Keratinocyte (primary cell): ENCODE measurements at regions not wholly inside any gene's neighbourhood (a gene's known extent, or its start where the extent isn't known, plus 50 kb on each side); places are given as distances from the start of the nearest gene placed in this dataset.

Experiments used
- DNase-seq: peaks from one replicate; pipeline ENCODE4 v3.0.0-alpha.2; 2011; ENCODE audit warnings: low read depth, missing footprints, low spot score
- FAIRE-seq: peaks from 2 replicates; lab custom pipeline; 2011; peaks lifted over from hg19 to GRCh38; lab: Jason Lieb, UNC
- H2AFZ ChIP-seq: 2 replicates; pipeline ENCODE4 v1.6.0; 2012; ENCODE audit warnings: low read length, control low read depth, inconsistent platforms; ENCODE audit not compliant: control insufficient read depth
- H3K27ac ChIP-seq: 2 replicates; pipeline ENCODE4 v1.5.1; 2011; ENCODE audit warnings: low read length; ENCODE audit not compliant: control insufficient read depth, insufficient read depth
- H3K27me3 ChIP-seq: 3 replicates; pipeline ENCODE4 v1.6.0; 2011; ENCODE audit warnings: low read length; ENCODE audit not compliant: control insufficient read depth, insufficient read depth; ENCODE audit errors: extremely low read depth
- H3K36me3 ChIP-seq, 2 experiments: 2 replicates in 1 of 2; 3 replicates in 1 of 2; pipeline ENCODE4 v1.5.1; 2011; ENCODE audit warnings: low read length in 2 of 2, mild to moderate bottlenecking in 1 of 2; ENCODE audit not compliant: control insufficient read depth in 2 of 2, insufficient read depth in 2 of 2; ENCODE audit errors: extremely low read depth in 1 of 2
- H3K4me1 ChIP-seq: 3 replicates; pipeline ENCODE4 v1.5.1; 2011; ENCODE audit warnings: low read length; ENCODE audit not compliant: control insufficient read depth, insufficient read depth; ENCODE audit errors: extremely low read depth
- H3K4me2 ChIP-seq: 3 replicates; pipeline ENCODE4 v1.6.0; 2011; ENCODE audit warnings: low read depth, low read length; ENCODE audit not compliant: control insufficient read depth, insufficient read depth; ENCODE audit errors: extremely low read depth
- H3K4me3 ChIP-seq, 3 experiments: fragments of 200-600 bp in 1 of 3; sonication (generic) in 1 of 3; 2 replicates in 2 of 3; 3 replicates in 1 of 3; pipeline ENCODE4 v1.5.1; 2011 to 2016; ENCODE audit warnings: low read length in 3 of 3, mild to moderate bottlenecking in 3 of 3, control low read depth in 2 of 3, inconsistent platforms in 1 of 3, low read depth in 1 of 3, mixed read lengths in 1 of 3, mixed run types in 1 of 3, moderate library complexity in 1 of 3; ENCODE audit not compliant: control insufficient read depth in 2 of 3, insufficient read depth in 2 of 3; ENCODE audit errors: extremely low read depth in 1 of 3
- H3K79me2 ChIP-seq: 2 replicates; pipeline ENCODE4 v1.6.0; 2012; ENCODE audit warnings: low read length; ENCODE audit not compliant: control insufficient read depth, insufficient read depth
- H3K9ac ChIP-seq: 3 replicates; pipeline ENCODE4 v1.6.0; 2011; ENCODE audit warnings: low read length; ENCODE audit not compliant: control insufficient read depth, insufficient read depth; ENCODE audit errors: extremely low read depth
- H3K9me1 ChIP-seq: 3 replicates; pipeline ENCODE4 v1.6.0; 2011; ENCODE audit warnings: low read length; ENCODE audit not compliant: control insufficient read depth, insufficient read depth; ENCODE audit errors: extremely low read depth
- H3K9me3 ChIP-seq: 2 replicates; pipeline ENCODE4 v1.5.1; 2012; ENCODE audit warnings: low read depth, low read length; ENCODE audit not compliant: control insufficient read depth
- H4K20me1 ChIP-seq: 3 replicates; pipeline ENCODE4 v1.6.0; 2011; ENCODE audit warnings: low read length; ENCODE audit not compliant: control insufficient read depth, insufficient read depth; ENCODE audit errors: extremely low read depth
- EZH2 ChIP-seq: IDR thresholded peaks from one replicate; pipeline ENCODE4 v1.6.1; 2012; ENCODE audit warnings: inconsistent platforms, mild to moderate bottlenecking, low read length, moderate library complexity
- dilution Hi-C: fragments of 300-500 bp; cut with MboI; formaldehyde crosslinking; loops from one replicate; pipeline ENCODE4 v1.7.0; 2020; ENCODE audit warnings: low sequenced_read_pairs; ENCODE audit not compliant: extremely low pct_ligation_motif_present
- TF ChIP-seq, protein P1 (sequence below), 3 experiments: IDR thresholded peaks in 1 of 3; conservative IDR thresholded peaks in 1 of 3; optimal IDR thresholded peaks in 1 of 3; 2 replicates in 2 of 3; 3 replicates in 1 of 3; pipeline versions ENCODE3 to v1.5.1; 2011; ENCODE audit warnings: low read length in 3 of 3, mild to moderate bottlenecking in 3 of 3, moderate library complexity in 2 of 3, control low read depth in 1 of 3, inconsistent platforms in 1 of 3; ENCODE audit not compliant: insufficient read depth in 2 of 3; ENCODE audit errors: extremely low read depth in 1 of 3

DNA sequence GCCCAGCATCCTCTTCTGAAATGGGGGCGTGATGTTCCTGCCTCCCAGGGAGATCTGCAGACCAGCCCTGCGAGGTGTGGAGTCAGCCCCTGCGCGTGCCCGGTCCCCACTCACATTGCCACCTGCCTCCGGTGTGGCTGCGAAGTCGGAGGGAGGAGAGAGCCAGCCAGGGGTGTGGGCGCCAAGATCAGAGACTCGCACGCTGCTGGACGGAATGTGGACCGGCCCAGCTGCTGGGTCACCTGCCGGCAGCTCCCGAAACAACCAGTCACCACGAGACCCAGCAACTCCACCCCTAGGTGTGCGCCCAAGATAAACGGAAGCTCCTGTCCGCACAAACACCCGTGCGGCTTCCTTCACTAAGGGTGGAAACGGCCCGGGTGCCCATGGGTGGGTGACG, 51.1 kb upstream of the EGFL7 start:
- TF ChIP-seq EZH2 = no peak
- TF ChIP-seq, protein P1, sequence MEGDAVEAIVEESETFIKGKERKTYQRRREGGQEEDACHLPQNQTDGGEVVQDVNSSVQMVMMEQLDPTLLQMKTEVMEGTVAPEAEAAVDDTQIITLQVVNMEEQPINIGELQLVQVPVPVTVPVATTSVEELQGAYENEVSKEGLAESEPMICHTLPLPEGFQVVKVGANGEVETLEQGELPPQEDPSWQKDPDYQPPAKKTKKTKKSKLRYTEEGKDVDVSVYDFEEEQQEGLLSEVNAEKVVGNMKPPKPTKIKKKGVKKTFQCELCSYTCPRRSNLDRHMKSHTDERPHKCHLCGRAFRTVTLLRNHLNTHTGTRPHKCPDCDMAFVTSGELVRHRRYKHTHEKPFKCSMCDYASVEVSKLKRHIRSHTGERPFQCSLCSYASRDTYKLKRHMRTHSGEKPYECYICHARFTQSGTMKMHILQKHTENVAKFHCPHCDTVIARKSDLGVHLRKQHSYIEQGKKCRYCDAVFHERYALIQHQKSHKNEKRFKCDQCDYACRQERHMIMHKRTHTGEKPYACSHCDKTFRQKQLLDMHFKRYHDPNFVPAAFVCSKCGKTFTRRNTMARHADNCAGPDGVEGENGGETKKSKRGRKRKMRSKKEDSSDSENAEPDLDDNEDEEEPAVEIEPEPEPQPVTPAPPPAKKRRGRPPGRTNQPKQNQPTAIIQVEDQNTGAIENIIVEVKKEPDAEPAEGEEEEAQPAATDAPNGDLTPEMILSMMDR (optimal IDR thresholded peaks at IDR 0.05 in 1 of 3, IDR thresholded peaks at IDR 0.05 in 1 of 3, conservative IDR thresholded peaks at IDR 0.05 in 1 of 3; ENCODE audit: extremely low read depth in 1 of 3, insufficient read depth in 2 of 3, low read length in 3 of 3) = no peak
- dilution Hi-C loops = no loop called here
- H3K36me3 ChIP-seq = no peaks in the 10 kb centered on the region
- H2AFZ ChIP-seq = no peak overlapping the region
- H3K27me3 ChIP-seq = peaks cover 13% of the 10 kb centered on the region
- no peaks in the 10 kb centered on the region for H3K9me1 ChIP-seq
- no peak overlapping the region for H3K4me2 ChIP-seq
- H3K79me2 ChIP-seq = no peaks in the 10 kb centered on the region
- peaks cover 3% of the 10 kb centered on the region for H3K4me1 ChIP-seq
- H3K4me3 ChIP-seq = no peak overlapping the region
- FAIRE-seq (no peak), DNase-seq (no peak)
- no peak overlapping the region for H3K27ac ChIP-seq
- H3K9me3 ChIP-seq = no peaks in the 10 kb centered on the region
- H3K9ac ChIP-seq = no peak overlapping the region
- no peaks in the 10 kb centered on the region for H4K20me1 ChIP-seq

DNA sequence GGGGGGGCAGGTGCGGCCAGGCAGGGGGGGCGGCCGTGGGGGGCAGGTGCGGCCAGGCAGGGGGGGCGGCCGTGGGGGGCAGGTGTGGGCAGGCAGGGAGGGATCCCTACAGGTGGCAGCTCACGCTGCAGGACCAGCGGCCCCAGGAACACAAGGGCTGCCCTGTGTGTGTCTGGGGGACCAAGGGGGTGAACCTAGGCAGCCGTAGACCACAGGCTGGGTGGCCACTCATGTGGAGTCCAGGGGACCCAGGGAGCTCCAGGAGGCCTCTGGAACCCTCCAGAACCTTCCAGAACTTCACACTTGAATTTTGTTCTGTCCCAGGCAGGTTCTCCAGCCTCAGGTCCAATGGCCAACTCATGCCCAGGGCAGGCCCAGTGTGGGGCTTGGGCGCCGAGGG, 51.6 kb upstream of the EGFL7 start:
- Histone ChIP-seq H3K27me3 (peaks cover 13% of the 10 kb centered on the region), H3K27ac (no peak overlapping the region), H3K4me2 (no peak overlapping the region), H2AFZ (no peak overlapping the region), H3K9me1 (no peaks in the 10 kb centered on the region), H3K4me1 (peaks cover 3% of the 10 kb centered on the region), H3K9me3 (no peaks in the 10 kb centered on the region), H3K79me2 (no peaks in the 10 kb centered on the region), H3K4me3 (no peak overlapping the region), H4K20me1 (no peaks in the 10 kb centered on the region), H3K9ac (no peak overlapping the region), H3K36me3 (no peaks in the 10 kb centered on the region)
- dilution Hi-C loops = no loop called here
- no peak for DNase-seq
- FAIRE-seq = no peak
- TF ChIP-seq, protein P1 (optimal IDR thresholded peaks at IDR 0.05 in 1 of 3, IDR thresholded peaks at IDR 0.05 in 1 of 3, conservative IDR thresholded peaks at IDR 0.05 in 1 of 3; ENCODE audit: extremely low read depth in 1 of 3, insufficient read depth in 2 of 3, low read length in 3 of 3) = no peak
- TF ChIP-seq EZH2 = no peak
